ENCODE measurements at regions not wholly inside any gene's neighbourhood (a gene's known extent, or its start where the extent isn't known, plus 50 kb on each side); places are given as distances from the start of the nearest gene placed in this dataset.

DNA sequence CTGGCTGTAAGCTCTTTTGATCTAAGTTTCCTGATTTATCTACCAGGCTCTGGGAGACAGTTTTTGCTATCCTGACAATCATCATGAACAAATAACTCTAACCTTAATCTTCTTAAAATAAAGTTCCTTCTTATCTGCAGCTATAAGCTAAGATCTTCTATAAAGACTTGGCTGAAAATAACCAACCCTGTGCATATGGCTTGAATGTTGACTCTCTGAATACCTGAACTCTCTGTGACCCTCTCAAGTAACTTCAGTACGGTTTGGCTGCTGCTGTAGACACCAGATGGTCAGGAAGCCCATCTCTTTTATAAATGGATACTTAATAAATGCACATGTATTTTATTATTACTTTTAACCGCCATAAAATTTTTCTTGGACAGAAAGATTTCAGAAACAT is 412.4 kb upstream of the CBLB start:
- no peaks in the 10 kb centered on the region for H3K9me3 ChIP-seq (ENCODE audit: control insufficient read depth, low read length)
- 86% methylated on average over 1 of the region's 2 CpGs; no CpG with 5 or more reads in 1 of the 2 experiments for WGBS, 2 experiments (ENCODE audit: insufficient coverage in 1 of 2, insufficient read length in 1 of 2)
- Mint-ChIP-seq H3K27ac (no peak overlapping the region), H3K36me3 (ENCODE audit: low read depth) (no peaks in the 10 kb centered on the region), H3K4me3 (no peak overlapping the region), H3K27me3 (ENCODE audit: insufficient read depth) (no peaks in the 10 kb centered on the region), H3K9me3 (no peaks in the 10 kb centered on the region), H3K4me1 (peaks cover 6% of the 10 kb centered on the region)
- no peak overlapping the region for H3K9ac ChIP-seq (ENCODE audit: extremely low read depth, low read length, poor library complexity, severe bottlenecking)
- no peak overlapping the region for H3K27ac ChIP-seq (ENCODE audit: low read depth, low read length)
- TF ChIP-seq, protein P1, sequence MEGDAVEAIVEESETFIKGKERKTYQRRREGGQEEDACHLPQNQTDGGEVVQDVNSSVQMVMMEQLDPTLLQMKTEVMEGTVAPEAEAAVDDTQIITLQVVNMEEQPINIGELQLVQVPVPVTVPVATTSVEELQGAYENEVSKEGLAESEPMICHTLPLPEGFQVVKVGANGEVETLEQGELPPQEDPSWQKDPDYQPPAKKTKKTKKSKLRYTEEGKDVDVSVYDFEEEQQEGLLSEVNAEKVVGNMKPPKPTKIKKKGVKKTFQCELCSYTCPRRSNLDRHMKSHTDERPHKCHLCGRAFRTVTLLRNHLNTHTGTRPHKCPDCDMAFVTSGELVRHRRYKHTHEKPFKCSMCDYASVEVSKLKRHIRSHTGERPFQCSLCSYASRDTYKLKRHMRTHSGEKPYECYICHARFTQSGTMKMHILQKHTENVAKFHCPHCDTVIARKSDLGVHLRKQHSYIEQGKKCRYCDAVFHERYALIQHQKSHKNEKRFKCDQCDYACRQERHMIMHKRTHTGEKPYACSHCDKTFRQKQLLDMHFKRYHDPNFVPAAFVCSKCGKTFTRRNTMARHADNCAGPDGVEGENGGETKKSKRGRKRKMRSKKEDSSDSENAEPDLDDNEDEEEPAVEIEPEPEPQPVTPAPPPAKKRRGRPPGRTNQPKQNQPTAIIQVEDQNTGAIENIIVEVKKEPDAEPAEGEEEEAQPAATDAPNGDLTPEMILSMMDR (conservative IDR thresholded peaks at IDR 0.05), result no peak
- no peaks in the 10 kb centered on the region for H3K36me3 ChIP-seq (ENCODE audit: control insufficient read depth, insufficient read depth, low read length)
- H3K27me3 ChIP-seq (ENCODE audit: control insufficient read depth, insufficient read depth, low read length, poor library complexity, severe bottlenecking), result no peaks in the 10 kb centered on the region
- DNase-seq, result no peak
- H3K4me3 ChIP-seq (ENCODE audit: low read length), result no peak overlapping the region
- no peaks in the 10 kb centered on the region for H3K4me1 ChIP-seq (ENCODE audit: control insufficient read depth, insufficient read depth, low read length)

DNA sequence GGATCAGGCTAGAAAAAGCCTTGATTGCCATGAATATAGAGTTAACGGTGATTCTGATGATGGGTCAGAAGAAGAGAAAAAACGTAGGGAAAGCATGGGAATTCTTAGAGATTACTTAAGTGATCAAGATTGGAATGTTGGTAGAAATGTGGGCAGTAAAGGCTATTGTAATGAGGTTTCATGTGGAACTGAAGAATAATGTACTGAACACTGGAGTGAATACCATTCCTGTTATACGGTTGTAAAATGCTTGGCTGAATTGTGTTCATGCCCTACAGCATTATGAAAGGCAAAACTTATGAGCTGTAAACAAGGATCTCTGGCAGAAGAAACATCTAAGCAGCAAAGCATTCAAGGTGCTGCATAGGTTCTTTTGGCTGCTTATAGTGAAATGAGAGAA is 414.1 kb upstream of the CBLB start:
- peaks cover 4% of the 10 kb centered on the region for H3K4me1 Mint-ChIP-seq

DNA sequence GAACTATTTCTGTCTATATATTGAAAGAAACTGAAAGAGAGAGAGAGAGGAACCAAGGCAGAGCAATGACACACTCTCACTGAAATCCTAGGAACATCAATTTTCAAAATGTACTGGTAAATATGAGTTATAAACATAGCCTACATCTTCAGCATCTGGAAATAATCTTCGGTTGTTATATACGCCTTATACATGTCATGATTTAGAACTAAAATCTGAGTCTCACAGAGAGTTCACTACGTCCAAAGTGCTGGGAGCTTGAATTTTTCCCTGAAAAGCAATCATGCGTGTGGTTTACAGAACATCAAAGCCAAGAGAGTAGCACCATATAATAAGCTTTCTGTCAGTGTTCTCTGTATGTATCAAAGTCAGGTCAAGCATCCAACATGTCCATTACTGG is 420.0 kb upstream of the CBLB start:
- H3K9ac ChIP-seq (ENCODE audit: extremely low read depth, low read length, poor library complexity, severe bottlenecking), result no peak overlapping the region
- Mint-ChIP-seq H3K4me1 (no peaks in the 10 kb centered on the region), H3K4me3 (no peak overlapping the region), H3K9me3 (no peaks in the 10 kb centered on the region), H3K27me3 (ENCODE audit: insufficient read depth) (no peaks in the 10 kb centered on the region), H3K27ac (no peak overlapping the region), H3K36me3 (ENCODE audit: low read depth) (no peaks in the 10 kb centered on the region)
- no peak overlapping the region for H3K27ac ChIP-seq (ENCODE audit: low read depth, low read length)
- H3K9me3 ChIP-seq (ENCODE audit: control insufficient read depth, low read length), result no peaks in the 10 kb centered on the region
- H3K4me3 ChIP-seq (ENCODE audit: low read length), result no peak overlapping the region
- WGBS, 2 experiments (ENCODE audit: insufficient coverage in 1 of 2, insufficient read length in 1 of 2), result 93 to 95% methylated on average over 4 of the region's 4 CpGs
- no peaks in the 10 kb centered on the region for H3K36me3 ChIP-seq (ENCODE audit: control insufficient read depth, insufficient read depth, low read length)
- DNase-seq, result no peak
- H3K27me3 ChIP-seq (ENCODE audit: control insufficient read depth, insufficient read depth, low read length, poor library complexity, severe bottlenecking), result no peaks in the 10 kb centered on the region
- no peaks in the 10 kb centered on the region for H3K4me1 ChIP-seq (ENCODE audit: control insufficient read depth, insufficient read depth, low read length)
- TF ChIP-seq, protein P1 (conservative IDR thresholded peaks at IDR 0.05), result no peak

More for the DNA sequence above, 414.1 kb upstream of the CBLB start:
- Histone ChIP-seq H3K9me3 (ENCODE audit: control insufficient read depth, low read length) (no peaks in the 10 kb centered on the region), H3K27me3 (ENCODE audit: control insufficient read depth, insufficient read depth, low read length, poor library complexity, severe bottlenecking) (no peaks in the 10 kb centered on the region), H3K36me3 (ENCODE audit: control insufficient read depth, insufficient read depth, low read length) (no peaks in the 10 kb centered on the region), H3K9ac (ENCODE audit: extremely low read depth, low read length, poor library complexity, severe bottlenecking) (no peak overlapping the region), H3K4me1 (ENCODE audit: control insufficient read depth, insufficient read depth, low read length) (no peaks in the 10 kb centered on the region), H3K4me3 (ENCODE audit: low read length) (no peak overlapping the region), H3K27ac (ENCODE audit: low read depth, low read length) (no peak overlapping the region)
- 62 to 72% methylated on average over 3 of the region's 3 CpGs for WGBS, 2 experiments (ENCODE audit: insufficient coverage in 1 of 2, insufficient read length in 1 of 2)
- H3K27ac Mint-ChIP-seq, result no peak overlapping the region
- no peak overlapping the region for H3K4me3 Mint-ChIP-seq
- TF ChIP-seq, protein P1 (conservative IDR thresholded peaks at IDR 0.05), result no peak
- no peaks in the 10 kb centered on the region for H3K27me3 Mint-ChIP-seq (ENCODE audit: insufficient read depth)
- no peaks in the 10 kb centered on the region for H3K36me3 Mint-ChIP-seq (ENCODE audit: low read depth)
- H3K9me3 Mint-ChIP-seq, result no peaks in the 10 kb centered on the region
- no peak for DNase-seq

Data from endodermal cell (in vitro differentiated cells).